HuH-7.5 (cell line): ENCODE measurements at regions not wholly inside any gene's neighbourhood (a gene's known extent, or its start where the extent isn't known, plus 50 kb on each side); places are given as distances from the start of the nearest gene placed in this dataset.

Source experiments
- DNase-seq: peaks from one replicate; pipeline ENCODE4 v3.0.0; 2011; ENCODE audit warnings: low spot score

- no peak for DNase-seq
These were observed 55.1 kb upstream of the SLC1A1 start for GRCh38 chr9:4435197-4435596.

GRCh38 chr9:4433379-4433778 is 56.9 kb upstream of the SLC1A1 start:
- no peak for DNase-seq

- DNase-seq, result no peak
These were observed 59.6 kb upstream of the SLC1A1 start for GRCh38 chr9:4430432-4431261.

GRCh38 chr9:4425319-4426045 is 64.8 kb upstream of the SLC1A1 start:
- no peak for DNase-seq

- no peak for DNase-seq
These were observed 65.4 kb upstream of the SLC1A1 start for GRCh38 chr9:4424891-4425290.

- DNase-seq, result no peak
These were observed 66.2 kb upstream of the SLC1A1 start for GRCh38 chr9:4424038-4424437.

- DNase-seq, result no peak
These were observed 67.1 kb upstream of the SLC1A1 start for GRCh38 chr9:4423207-4423610.

- DNase-seq, result no peak
These were observed 67.8 kb upstream of the SLC1A1 start for GRCh38 chr9:4422495-4422894.

- no peak for DNase-seq
These were observed 68.4 kb upstream of the SLC1A1 start for GRCh38 chr9:4421847-4422246.

GRCh38 chr9:4420351-4420750 is 69.9 kb upstream of the SLC1A1 start:
- DNase-seq, result no peak

GRCh38 chr9:4417578-4418325 is 72.5 kb upstream of the SLC1A1 start:
- DNase-seq, result no peak

- no peak for DNase-seq
These were observed 73.8 kb upstream of the SLC1A1 start for GRCh38 chr9:4416467-4416866.

- no peak for DNase-seq
These were observed 75.0 kb upstream of the SLC1A1 start for GRCh38 chr9:4415281-4415680.

- no peak for DNase-seq
These were observed 76.4 kb upstream of the SLC1A1 start for GRCh38 chr9:4413856-4414255.

- DNase-seq, result no peak
These were observed 86.1 kb upstream of the SLC1A1 start for GRCh38 chr9:4404156-4404555.

GRCh38 chr9:4402501-4402900 is 87.8 kb upstream of the SLC1A1 start:
- no peak for DNase-seq

- DNase-seq, result no peak
These were observed 89.5 kb upstream of the SLC1A1 start for GRCh38 chr9:4400731-4401130.

GRCh38 chr9:4397917-4398316 is 92.4 kb upstream of the SLC1A1 start:
- DNase-seq, result no peak

- no peak for DNase-seq
These were observed 94.1 kb upstream of the GLIS3 start for GRCh38 chr9:4393806-4394523.

- no peak for DNase-seq
These were observed 89.9 kb upstream of the GLIS3 start for GRCh38 chr9:4389755-4390154.

GRCh38 chr9:4389003-4389402 is 89.1 kb upstream of the GLIS3 start:
- no peak for DNase-seq

GRCh38 chr9:4386819-4387218 is 87.0 kb upstream of the GLIS3 start:
- DNase-seq, result no peak
